ENCODE measurements at regions not wholly inside any gene's neighbourhood (a gene's known extent, or its start where the extent isn't known, plus 50 kb on each side); places are given as distances from the start of the nearest gene placed in this dataset.

DNA sequence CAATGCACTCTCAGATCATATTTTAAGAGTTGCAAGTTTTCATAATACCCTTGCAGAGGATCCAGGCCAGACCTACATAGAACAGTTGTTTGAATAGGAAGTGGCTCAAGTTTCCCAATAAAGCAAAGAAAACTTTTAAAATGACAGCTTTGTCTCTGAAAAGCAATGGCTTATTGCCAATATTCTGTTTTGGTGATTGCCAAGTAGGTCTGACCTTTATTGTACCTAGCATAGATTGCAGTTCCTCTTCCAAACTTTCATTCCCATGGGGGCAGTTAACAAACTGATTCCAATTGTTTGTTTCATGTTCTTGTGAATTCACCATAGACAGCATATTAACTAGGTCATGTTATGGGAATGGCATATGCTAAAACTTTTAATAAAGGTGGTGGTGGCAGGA lies 664.6 kb upstream of the CA10 start:
- no peaks in the 10 kb centered on the region for H3K36me3 Mint-ChIP-seq (ENCODE audit: low read depth, unreplicated experiment)
- H3K4me3 Mint-ChIP-seq (ENCODE audit: unreplicated experiment) = no peak overlapping the region
- H3K9me3 Mint-ChIP-seq (ENCODE audit: unreplicated experiment) = no peaks in the 10 kb centered on the region
- Histone ChIP-seq H3K4me1 (ENCODE audit: insufficient read depth, low read length) (no peaks in the 10 kb centered on the region), H3K27ac (ENCODE audit: low read depth, low read length) (no peak overlapping the region), H4K20me1 (ENCODE audit: insufficient read depth, low read length) (no peaks in the 10 kb centered on the region), H3K9me3 (ENCODE audit: insufficient read depth, low read depth, low read length) (no peaks in the 10 kb centered on the region), H2AFZ (ENCODE audit: low read depth, low read length) (no peak overlapping the region), H3K4me3 (ENCODE audit: insufficient read depth, low read depth, low read length) (no peak overlapping the region), H3K79me2 (ENCODE audit: insufficient read depth, low read length) (no peaks in the 10 kb centered on the region), H3K36me3 (ENCODE audit: insufficient read depth, low read length) (no peaks in the 10 kb centered on the region), H3K9ac (ENCODE audit: low read length) (no peak overlapping the region), H3K27me3 (ENCODE audit: insufficient read depth, low read length) (no peaks in the 10 kb centered on the region), H3K4me2 (ENCODE audit: low read length) (no peak overlapping the region)
- no peak for DNase-seq (ENCODE audit: low read depth)
- no peak overlapping the region for H3K27ac Mint-ChIP-seq (ENCODE audit: unreplicated experiment)
- TF ChIP-seq CTCF (IDR thresholded peaks at IDR 0.05; ENCODE audit: insufficient read depth, low read depth, low read length) (no peak), EZH2 (IDR thresholded peaks at IDR 0.05; ENCODE audit: insufficient read depth, low read length) (no peak)
- FAIRE-seq = no peak
- no peaks in the 10 kb centered on the region for H3K4me1 Mint-ChIP-seq (ENCODE audit: low read depth, unreplicated experiment)
- H3K27me3 Mint-ChIP-seq (ENCODE audit: low read depth, unreplicated experiment) = no peaks in the 10 kb centered on the region

DNA sequence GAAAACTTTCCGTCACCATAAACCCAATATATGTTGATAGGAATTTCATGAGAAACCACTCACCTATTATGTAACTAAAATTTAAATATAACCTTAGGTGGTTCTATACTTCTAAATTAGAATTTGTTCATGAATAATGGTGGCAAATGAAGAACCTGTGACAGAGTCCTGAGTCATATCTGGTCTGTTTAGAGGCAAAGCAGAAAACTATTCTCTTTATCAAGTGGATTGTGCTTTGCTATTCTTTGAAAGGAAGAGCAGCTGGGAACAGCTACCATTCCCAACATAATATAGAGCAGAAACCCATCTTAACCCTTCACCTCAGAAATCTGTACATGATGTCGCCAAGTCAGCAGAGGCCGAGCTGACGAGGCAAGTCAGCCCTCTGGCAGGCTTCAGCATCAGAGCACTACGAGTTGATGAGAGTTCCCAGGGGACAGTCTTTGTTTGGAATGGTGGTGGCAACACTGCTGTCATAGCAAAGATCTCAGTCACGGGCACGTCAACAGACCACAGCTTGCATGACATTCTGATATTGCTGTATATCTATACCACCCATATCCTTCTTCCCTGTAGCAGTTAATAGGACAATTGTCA lies 631.9 kb upstream of the CA10 start:
- no peak overlapping the region for H3K4me3 Mint-ChIP-seq (ENCODE audit: unreplicated experiment)
- FAIRE-seq = no peak
- no peaks in the 10 kb centered on the region for H4K20me1 ChIP-seq (ENCODE audit: insufficient read depth, low read length)
- no peaks in the 10 kb centered on the region for H3K79me2 ChIP-seq (ENCODE audit: insufficient read depth, low read length)
- no peaks in the 10 kb centered on the region for H3K36me3 Mint-ChIP-seq (ENCODE audit: low read depth, unreplicated experiment)
- no peak overlapping the region for H2AFZ ChIP-seq (ENCODE audit: low read depth, low read length)
- no peaks in the 10 kb centered on the region for H3K36me3 ChIP-seq (ENCODE audit: insufficient read depth, low read length)
- TF ChIP-seq CTCF (IDR thresholded peaks at IDR 0.05; ENCODE audit: insufficient read depth, low read depth, low read length) (no peak), EZH2 (IDR thresholded peaks at IDR 0.05; ENCODE audit: insufficient read depth, low read length) (no peak)
- no peak overlapping the region for H3K4me3 ChIP-seq (ENCODE audit: insufficient read depth, low read depth, low read length)
- H3K27me3 Mint-ChIP-seq (ENCODE audit: low read depth, unreplicated experiment) = no peaks in the 10 kb centered on the region
- H3K27me3 ChIP-seq (ENCODE audit: insufficient read depth, low read length) = no peaks in the 10 kb centered on the region
- H3K9ac ChIP-seq (ENCODE audit: low read length) = no peak overlapping the region
- H3K27ac ChIP-seq (ENCODE audit: low read depth, low read length) = no peak overlapping the region
- no peak overlapping the region for H3K4me2 ChIP-seq (ENCODE audit: low read length)
- no peaks in the 10 kb centered on the region for H3K9me3 ChIP-seq (ENCODE audit: insufficient read depth, low read depth, low read length)
- DNase-seq (ENCODE audit: low read depth) = no peak
- H3K27ac Mint-ChIP-seq (ENCODE audit: unreplicated experiment) = no peak overlapping the region
- H3K4me1 Mint-ChIP-seq (ENCODE audit: low read depth, unreplicated experiment) = no peaks in the 10 kb centered on the region
- H3K4me1 ChIP-seq (ENCODE audit: insufficient read depth, low read length) = no peaks in the 10 kb centered on the region
- H3K9me3 Mint-ChIP-seq (ENCODE audit: unreplicated experiment) = no peaks in the 10 kb centered on the region

DNA sequence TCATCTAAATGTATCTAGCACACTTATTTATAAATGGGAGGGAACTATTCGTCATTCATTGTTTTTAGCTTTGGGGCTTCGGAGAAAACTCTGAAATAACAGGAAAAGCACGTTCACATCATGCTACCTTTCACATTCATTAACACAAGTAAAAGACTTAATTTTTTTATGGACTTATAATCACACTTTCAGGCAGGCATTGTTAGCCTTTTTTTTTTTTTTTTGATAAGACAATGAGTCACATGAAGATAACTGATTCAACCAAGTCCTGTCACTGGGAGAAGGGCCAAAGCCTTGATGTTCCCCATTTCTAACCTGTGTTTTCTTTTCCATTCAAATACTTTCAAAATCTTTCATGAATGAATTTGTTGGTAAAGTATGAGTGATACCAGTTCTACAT lies 631.3 kb upstream of the CA10 start:
- Mint-ChIP-seq H3K9me3 (ENCODE audit: unreplicated experiment) (no peaks in the 10 kb centered on the region), H3K4me1 (ENCODE audit: low read depth, unreplicated experiment) (no peaks in the 10 kb centered on the region), H3K27ac (ENCODE audit: unreplicated experiment) (no peak overlapping the region), H3K27me3 (ENCODE audit: low read depth, unreplicated experiment) (no peaks in the 10 kb centered on the region), H3K4me3 (ENCODE audit: unreplicated experiment) (no peak overlapping the region), H3K36me3 (ENCODE audit: low read depth, unreplicated experiment) (no peaks in the 10 kb centered on the region)
- Histone ChIP-seq H3K4me2 (ENCODE audit: low read length) (no peak overlapping the region), H4K20me1 (ENCODE audit: insufficient read depth, low read length) (no peaks in the 10 kb centered on the region), H2AFZ (ENCODE audit: low read depth, low read length) (no peak overlapping the region), H3K27me3 (ENCODE audit: insufficient read depth, low read length) (no peaks in the 10 kb centered on the region), H3K4me1 (ENCODE audit: insufficient read depth, low read length) (no peaks in the 10 kb centered on the region), H3K9ac (ENCODE audit: low read length) (no peak overlapping the region), H3K79me2 (ENCODE audit: insufficient read depth, low read length) (no peaks in the 10 kb centered on the region), H3K4me3 (ENCODE audit: insufficient read depth, low read depth, low read length) (no peak overlapping the region), H3K9me3 (ENCODE audit: insufficient read depth, low read depth, low read length) (no peaks in the 10 kb centered on the region), H3K27ac (ENCODE audit: low read depth, low read length) (no peak overlapping the region), H3K36me3 (ENCODE audit: insufficient read depth, low read length) (no peaks in the 10 kb centered on the region)
- DNase-seq (ENCODE audit: low read depth) = no peak
- TF ChIP-seq CTCF (IDR thresholded peaks at IDR 0.05; ENCODE audit: insufficient read depth, low read depth, low read length) = no peak
- TF ChIP-seq EZH2 (IDR thresholded peaks at IDR 0.05; ENCODE audit: insufficient read depth, low read length) = no peak
- no peak for FAIRE-seq

Measured in astrocyte (in vitro differentiated cells and primary cell).